ENCODE measurements at regions not wholly inside any gene's neighbourhood (a gene's known extent, or its start where the extent isn't known, plus 50 kb on each side); places are given as distances from the start of the nearest gene placed in this dataset.

- Histone ChIP-seq H3F3A (ENCODE audit: low read depth) (no peaks in the 10 kb centered on the region), H3K4me1 (peaks cover 15% of the 10 kb centered on the region), H3K4me3 (no peak overlapping the region), H3K36me3 (no peaks in the 10 kb centered on the region), H3K27ac (peak overlapping the region; percentile 21), H3K9ac (no peak overlapping the region), H3K79me2 (ENCODE audit: low read depth) (no peaks in the 10 kb centered on the region), H3K9me3 (ENCODE audit: low read depth) (no peaks in the 10 kb centered on the region), H2AFZ (replicated peaks) (peak overlapping the region; percentile 66), H3K27me3 (no peaks in the 10 kb centered on the region), H4K20me1 (ENCODE audit: low read depth) (no peaks in the 10 kb centered on the region), H3K4me2 (peak overlapping the region; percentile 50)
- Mint-ChIP-seq H3K27ac (peak overlapping the region; percentile 12), H3K36me3 (no peaks in the 10 kb centered on the region), H3K27me3 (ENCODE audit: insufficient read depth, low read depth) (no peaks in the 10 kb centered on the region), H3K4me3 (no peak overlapping the region), H3K4me1 (peaks cover 15% of the 10 kb centered on the region), H3K9me3 (peaks cover 8% of the 10 kb centered on the region)
- peak; percentile 13 for DNase-seq (ENCODE audit: low spot score)
- no peak for TF ChIP-seq EZH2phosphoT487 (IDR thresholded peaks at IDR 0.05)
- TF ChIP-seq EZH2 (IDR thresholded peaks at IDR 0.05) = no peak
- TF ChIP-seq, protein P1, sequence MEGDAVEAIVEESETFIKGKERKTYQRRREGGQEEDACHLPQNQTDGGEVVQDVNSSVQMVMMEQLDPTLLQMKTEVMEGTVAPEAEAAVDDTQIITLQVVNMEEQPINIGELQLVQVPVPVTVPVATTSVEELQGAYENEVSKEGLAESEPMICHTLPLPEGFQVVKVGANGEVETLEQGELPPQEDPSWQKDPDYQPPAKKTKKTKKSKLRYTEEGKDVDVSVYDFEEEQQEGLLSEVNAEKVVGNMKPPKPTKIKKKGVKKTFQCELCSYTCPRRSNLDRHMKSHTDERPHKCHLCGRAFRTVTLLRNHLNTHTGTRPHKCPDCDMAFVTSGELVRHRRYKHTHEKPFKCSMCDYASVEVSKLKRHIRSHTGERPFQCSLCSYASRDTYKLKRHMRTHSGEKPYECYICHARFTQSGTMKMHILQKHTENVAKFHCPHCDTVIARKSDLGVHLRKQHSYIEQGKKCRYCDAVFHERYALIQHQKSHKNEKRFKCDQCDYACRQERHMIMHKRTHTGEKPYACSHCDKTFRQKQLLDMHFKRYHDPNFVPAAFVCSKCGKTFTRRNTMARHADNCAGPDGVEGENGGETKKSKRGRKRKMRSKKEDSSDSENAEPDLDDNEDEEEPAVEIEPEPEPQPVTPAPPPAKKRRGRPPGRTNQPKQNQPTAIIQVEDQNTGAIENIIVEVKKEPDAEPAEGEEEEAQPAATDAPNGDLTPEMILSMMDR (IDR thresholded peaks at IDR 0.05) = no peak
These were observed 782.2 kb upstream of the SLC8A1 start for GRCh38 chr2:41234093-41234492.

DNA sequence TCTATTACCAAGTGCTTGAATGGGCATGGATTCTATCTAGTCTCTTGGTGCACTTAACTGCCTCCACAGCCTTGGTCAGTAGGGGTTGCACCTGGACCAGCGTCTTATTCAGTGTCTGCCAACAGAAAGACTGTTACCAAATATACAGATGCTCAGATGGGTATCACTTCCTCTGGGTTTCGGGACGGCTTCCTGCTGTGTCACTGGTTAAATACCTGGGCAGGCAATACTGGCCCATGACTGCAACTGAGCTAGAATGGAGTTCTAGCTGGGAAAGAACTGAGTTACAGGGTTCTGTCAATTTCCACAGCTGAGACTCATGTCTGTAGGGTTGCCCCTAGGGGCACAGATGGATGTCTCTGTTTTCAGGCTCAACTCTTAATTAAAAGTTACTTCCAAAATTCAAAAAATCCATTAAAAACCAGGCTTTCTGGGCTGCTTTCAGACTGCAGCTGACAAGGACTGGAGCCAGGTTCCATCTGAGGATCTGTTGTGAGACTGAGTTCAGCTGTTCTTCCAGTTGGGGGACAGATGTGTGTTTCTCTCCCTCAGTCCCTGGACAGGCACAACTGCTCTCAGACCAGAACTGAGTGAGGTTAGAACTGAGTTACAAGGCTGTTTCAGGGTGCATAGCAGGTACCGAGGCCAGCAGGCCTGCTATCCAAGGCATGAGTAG is 789.6 kb upstream of the SLC8A1 start:
- H3K36me3 ChIP-seq = no peaks in the 10 kb centered on the region
- H4K20me1 ChIP-seq (ENCODE audit: low read depth) = no peaks in the 10 kb centered on the region
- H3K9ac ChIP-seq = no peak overlapping the region
- DNase-seq (ENCODE audit: low spot score) = no peak
- TF ChIP-seq EZH2 (IDR thresholded peaks at IDR 0.05) (no peak), EZH2phosphoT487 (IDR thresholded peaks at IDR 0.05) (no peak)
- TF ChIP-seq, protein P1 (IDR thresholded peaks at IDR 0.05) = no peak
- H3K9me3 Mint-ChIP-seq = no peaks in the 10 kb centered on the region
- H3K27me3 ChIP-seq = no peaks in the 10 kb centered on the region
- H3K4me1 ChIP-seq = no peaks in the 10 kb centered on the region
- no peak overlapping the region for H3K4me3 Mint-ChIP-seq
- no peaks in the 10 kb centered on the region for H3K4me1 Mint-ChIP-seq
- H3F3A ChIP-seq (ENCODE audit: low read depth) = no peaks in the 10 kb centered on the region
- no peak overlapping the region for H3K4me3 ChIP-seq
- H3K36me3 Mint-ChIP-seq = no peaks in the 10 kb centered on the region
- H2AFZ ChIP-seq (replicated peaks) = no peak overlapping the region
- no peaks in the 10 kb centered on the region for H3K79me2 ChIP-seq (ENCODE audit: low read depth)
- H3K27me3 Mint-ChIP-seq (ENCODE audit: insufficient read depth, low read depth) = no peaks in the 10 kb centered on the region
- H3K27ac Mint-ChIP-seq = no peak overlapping the region
- no peak overlapping the region for H3K4me2 ChIP-seq
- H3K9me3 ChIP-seq (ENCODE audit: low read depth) = no peaks in the 10 kb centered on the region
- no peak overlapping the region for H3K27ac ChIP-seq

DNA sequence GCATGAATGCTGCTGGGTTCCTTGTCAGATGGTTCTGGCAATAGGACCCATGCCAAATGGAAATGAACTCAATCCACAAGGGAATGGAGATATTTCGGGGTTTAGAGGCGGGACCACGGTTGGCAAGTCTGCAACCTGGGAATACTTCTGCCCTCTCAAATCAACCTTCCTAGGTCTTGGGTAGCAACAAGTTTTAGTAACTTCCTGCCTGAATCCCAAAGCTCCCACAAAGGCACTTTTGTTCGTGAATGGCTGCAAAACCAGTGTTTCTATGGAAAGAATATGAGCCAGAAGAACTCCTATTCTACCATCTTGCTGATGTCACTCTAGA is 790.1 kb upstream of the SLC8A1 start:
- Histone ChIP-seq H2AFZ (replicated peaks) (no peak overlapping the region), H3K27ac (no peak overlapping the region), H3K4me3 (no peak overlapping the region), H3F3A (ENCODE audit: low read depth) (no peaks in the 10 kb centered on the region), H3K36me3 (no peaks in the 10 kb centered on the region), H3K27me3 (no peaks in the 10 kb centered on the region), H3K9ac (no peak overlapping the region), H4K20me1 (ENCODE audit: low read depth) (no peaks in the 10 kb centered on the region), H3K4me2 (no peak overlapping the region), H3K79me2 (ENCODE audit: low read depth) (no peaks in the 10 kb centered on the region), H3K9me3 (ENCODE audit: low read depth) (no peaks in the 10 kb centered on the region), H3K4me1 (no peaks in the 10 kb centered on the region)
- no peak overlapping the region for H3K4me3 Mint-ChIP-seq
- H3K36me3 Mint-ChIP-seq = no peaks in the 10 kb centered on the region
- no peaks in the 10 kb centered on the region for H3K4me1 Mint-ChIP-seq
- TF ChIP-seq EZH2phosphoT487 (IDR thresholded peaks at IDR 0.05) (no peak), EZH2 (IDR thresholded peaks at IDR 0.05) (no peak)
- TF ChIP-seq, protein P1 (IDR thresholded peaks at IDR 0.05) = no peak
- no peaks in the 10 kb centered on the region for H3K27me3 Mint-ChIP-seq (ENCODE audit: insufficient read depth, low read depth)
- H3K27ac Mint-ChIP-seq = no peak overlapping the region
- no peak for DNase-seq (ENCODE audit: low spot score)
- no peaks in the 10 kb centered on the region for H3K9me3 Mint-ChIP-seq

Measured in neural progenitor cell (in vitro differentiated cells).